Stimulated activated CD4-positive, alpha-beta T cell treated with anti-CD3 and anti-CD28 coated beads, Interleukin-4, amount 100 ng/mL, for 4 hours (primary cell): ENCODE measurements at regions not wholly inside any gene's neighbourhood (a gene's known extent, or its start where the extent isn't known, plus 50 kb on each side); places are given as distances from the start of the nearest gene placed in this dataset.
"Not testable (repeated sequence)": the region's sequence is repeated elsewhere in the genome, so short reads cannot be mapped to it uniquely, and the experiment has no call there.

Experiments
- DNase-seq, 2 experiments: peaks; one replicate each; pipeline ENCODE4 v3.0.0-alpha.2; 2020

DNA sequence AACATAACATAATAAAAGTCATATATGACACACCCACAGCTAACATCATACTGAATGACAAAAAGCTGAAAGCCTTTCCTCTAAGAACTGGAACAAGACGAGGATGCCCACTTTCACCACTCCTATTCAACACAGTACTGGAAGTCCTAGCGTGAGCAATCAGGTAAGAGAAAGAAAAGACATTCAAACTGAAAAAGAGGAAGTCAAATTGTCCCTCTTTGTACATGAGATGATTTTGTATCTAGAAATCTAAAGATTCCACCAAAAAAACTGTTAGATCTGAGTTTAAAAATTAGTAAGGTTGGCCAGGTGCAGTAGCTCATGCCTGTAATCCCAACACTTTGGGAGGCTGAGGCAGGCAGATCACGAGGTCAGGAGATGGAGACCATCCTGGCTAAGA is 70.1 kb upstream of the PROKR2 start:
- DNase-seq, result not testable (repeated sequence)

DNA sequence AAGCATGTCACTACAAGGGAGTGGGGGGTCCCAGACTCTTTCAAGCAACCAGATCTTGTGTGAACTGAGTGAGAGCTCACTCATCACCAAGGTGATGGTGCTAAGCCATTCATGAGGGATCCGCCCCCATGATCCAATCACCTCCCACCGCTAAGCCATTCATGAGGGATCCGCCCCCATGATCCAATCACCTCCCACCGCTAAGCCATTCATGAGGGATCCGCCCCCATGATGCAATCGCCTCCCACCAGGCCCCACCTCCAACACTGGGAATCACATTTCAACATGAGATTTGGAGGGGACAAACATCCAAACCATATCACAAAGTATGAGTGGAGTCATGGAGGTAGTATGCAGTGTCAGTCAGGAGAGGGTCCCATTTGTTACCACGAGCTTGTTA is 64.8 kb upstream of the PROKR2 start:
- DNase-seq, result not testable (repeated sequence)

DNA sequence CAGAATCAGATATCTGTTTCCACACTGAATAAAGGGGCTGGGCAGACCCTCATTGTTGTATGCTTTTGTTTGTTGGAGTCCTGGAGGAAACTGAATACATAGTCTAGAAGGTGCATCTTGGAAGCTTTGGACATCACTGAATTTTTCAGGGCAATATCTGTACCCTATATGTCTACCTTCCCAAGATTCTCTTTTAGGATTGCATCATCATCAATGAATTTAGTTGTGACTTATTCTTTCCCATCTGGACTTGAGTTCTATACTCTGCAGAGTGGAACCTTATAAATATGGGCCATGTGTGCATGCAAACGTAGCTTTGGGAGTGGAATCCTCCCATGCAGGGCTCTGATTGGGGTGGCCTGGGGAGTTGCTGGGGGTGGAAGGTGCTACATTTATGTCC is 60.7 kb upstream of the PROKR2 start:
- no peak for DNase-seq

DNA sequence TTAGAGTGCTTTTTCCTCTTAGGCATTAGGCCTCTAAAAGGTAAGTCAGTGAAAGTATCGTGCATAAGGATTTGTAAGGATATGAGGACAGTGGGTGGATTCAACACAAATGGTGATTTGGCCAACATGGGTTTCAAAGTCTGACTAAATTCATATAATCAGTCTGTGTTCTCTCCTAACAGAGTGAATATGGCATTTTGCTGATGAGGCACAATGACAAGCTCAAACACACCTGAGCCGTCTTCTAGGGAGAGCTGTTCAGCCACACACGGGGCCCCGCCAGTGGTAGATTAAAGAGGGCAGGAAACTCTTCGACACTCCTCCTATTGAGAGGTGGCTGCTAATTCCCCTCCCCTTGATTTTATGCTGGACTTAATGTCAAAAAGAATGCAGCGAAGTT is 59.5 kb upstream of the PROKR2 start:
- DNase-seq, result no peak

DNA sequence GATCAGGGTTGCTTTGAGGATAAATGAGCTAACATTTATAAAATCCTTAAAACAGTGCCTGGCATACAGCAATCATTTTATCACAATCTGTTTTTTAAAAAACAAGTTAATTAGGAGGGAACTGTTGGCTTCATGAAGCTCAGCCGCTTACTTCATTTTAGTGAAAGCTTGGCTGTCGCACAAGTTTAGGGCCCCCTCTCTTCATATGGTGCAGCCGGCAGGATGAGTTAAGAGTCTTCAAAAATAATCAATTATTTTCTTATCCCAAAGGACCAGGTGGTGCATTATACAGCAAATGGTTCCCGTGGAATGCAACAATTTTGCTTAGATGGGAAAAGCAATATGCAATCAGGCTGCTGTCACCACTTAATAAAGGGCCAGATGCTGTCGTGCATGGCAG is 57.4 kb upstream of the PROKR2 start:
- DNase-seq, result no peak

DNA sequence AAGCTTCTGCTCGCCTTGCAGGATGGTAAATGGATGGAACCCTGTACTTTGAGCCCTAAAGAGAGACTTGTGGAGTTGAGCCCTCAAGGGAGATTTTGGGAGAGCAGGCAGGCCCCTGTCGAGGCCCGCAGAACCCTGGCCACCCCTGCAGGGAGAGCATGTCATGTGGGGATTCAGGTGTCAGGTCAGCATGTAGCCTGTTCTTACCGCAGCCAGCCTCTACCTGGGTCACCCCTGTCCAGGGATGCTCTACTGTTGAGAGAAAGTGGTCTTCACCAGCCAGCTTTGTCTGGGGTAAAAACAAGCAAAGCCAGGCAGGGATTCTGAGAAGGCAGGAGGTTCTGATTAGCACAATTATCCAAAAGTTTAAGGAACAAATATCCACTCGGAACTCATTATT is 55.6 kb upstream of the PROKR2 start:
- no peak for DNase-seq

DNA sequence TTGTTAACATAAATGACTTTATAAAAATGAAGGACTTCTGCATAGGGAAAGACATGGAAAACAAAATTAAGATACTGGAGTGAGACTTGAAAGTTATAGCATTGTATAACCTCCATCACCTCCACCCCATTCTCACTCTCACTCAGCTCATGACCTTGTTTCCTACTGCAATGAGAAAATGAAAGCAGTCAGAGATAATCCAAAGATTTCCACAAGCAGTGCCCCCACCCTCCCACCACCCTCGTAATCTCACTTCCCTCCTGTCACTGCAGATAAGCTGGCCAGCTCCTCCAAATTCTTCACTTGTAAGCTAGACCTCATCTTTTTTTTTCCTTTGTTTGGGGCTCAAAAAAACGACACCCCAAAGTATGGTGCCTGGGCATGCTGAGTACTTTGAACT is 52.9 kb upstream of the PROKR2 start:
- DNase-seq, result no peak
